Liver (tissue), 8 donors: ENCODE measurements at regions not wholly inside any gene's neighbourhood (a gene's known extent, or its start where the extent isn't known, plus 50 kb on each side); places are given as distances from the start of the nearest gene placed in this dataset.

Experiments
- DNase-seq: peaks from one replicate; pipeline ENCODE4 v3.0.0-alpha.2; 2017; ENCODE audit warnings: low spot score
- H3K27ac ChIP-seq, 2 donors: one replicate each; pipeline ENCODE4 v1.7.0; 2013; ENCODE audit warnings: inconsistent platforms in 2 of 2, low read length in 2 of 2, control low read depth in 1 of 2, low read depth in 1 of 2, mild to moderate bottlenecking in 1 of 2
- H3K27me3 ChIP-seq, 4 donors: one replicate each; pipeline versions ENCODE4 v1.6.1 to v1.7.0; 2013; ENCODE audit warnings: low read length in 3 of 4, inconsistent platforms in 1 of 4, mild to moderate bottlenecking in 1 of 4, moderate library complexity in 1 of 4; ENCODE audit not compliant: control insufficient read depth in 4 of 4, insufficient read depth in 4 of 4
- H3K36me3 ChIP-seq, 4 donors: one replicate each; pipeline versions ENCODE4 v1.6.1 to v1.7.0; 2013; ENCODE audit warnings: low read length in 3 of 4, mild to moderate bottlenecking in 3 of 4, low read depth in 1 of 4, moderate library complexity in 1 of 4; ENCODE audit not compliant: control insufficient read depth in 4 of 4, insufficient read depth in 3 of 4
- H3K4me1 ChIP-seq, 4 donors: one replicate each; pipeline versions ENCODE4 v1.6.1 to v1.7.0; 2013; ENCODE audit warnings: low read length in 3 of 4, mild to moderate bottlenecking in 3 of 4, moderate library complexity in 1 of 4; ENCODE audit not compliant: control insufficient read depth in 4 of 4, insufficient read depth in 4 of 4
- H3K4me3 ChIP-seq, 3 donors: one replicate each; pipeline versions ENCODE4 v1.6.1 to v1.7.0; 2013; ENCODE audit warnings: low read length in 3 of 3, control low read depth in 1 of 3, low read depth in 1 of 3, mild to moderate bottlenecking in 1 of 3
- H3K9ac ChIP-seq, 2 donors: one replicate each; pipeline ENCODE4 v1.7.0; 2013; ENCODE audit warnings: low read length in 2 of 2, mild to moderate bottlenecking in 2 of 2, moderate library complexity in 2 of 2, control low read depth in 1 of 2, low read depth in 1 of 2
- H3K9me3 ChIP-seq, 4 donors: one replicate each; pipeline versions ENCODE4 v1.6.1 to v1.7.0; 2013; ENCODE audit warnings: low read length in 3 of 4; ENCODE audit not compliant: control insufficient read depth in 4 of 4
- ATF3 ChIP-seq: IDR thresholded peaks from 2 replicates; pipeline ENCODE4 v1.6.1; 2016; ENCODE audit warnings: antibody characterized with exemption
- CTCF ChIP-seq: fragments of 150-350 bp; IDR thresholded peaks from 2 replicates; pipeline ENCODE4 v1.5.1; 2017; ENCODE audit warnings: improper control_type of control experiment, low read depth, low read length; ENCODE audit not compliant: missing input control
- EGR1 ChIP-seq, 2 donors: IDR thresholded peaks; 2 replicates each; pipeline ENCODE4 v1.6.1; 2016 to 2018; ENCODE audit warnings: antibody characterized with exemption in 2 of 2, low read depth in 2 of 2
- FOXA1 ChIP-seq: IDR thresholded peaks from 2 replicates; pipeline ENCODE4 v1.6.1; 2016; ENCODE audit warnings: antibody characterized with exemption
- FOXA2 ChIP-seq: IDR thresholded peaks from 2 replicates; pipeline ENCODE4 v1.6.1; 2016; ENCODE audit warnings: antibody characterized with exemption
- GABPA ChIP-seq, 2 donors: IDR thresholded peaks in 1 of 2; conservative IDR thresholded peaks in 1 of 2; 2 replicates each; pipeline ENCODE4 v1.6.1; 2016; ENCODE audit warnings: antibody characterized with exemption in 2 of 2, mild to moderate bottlenecking in 1 of 2, moderate library complexity in 1 of 2
- HNF4A ChIP-seq, 2 donors: conservative IDR thresholded peaks; 2 replicates each; pipeline ENCODE4 v1.6.1; 2016; ENCODE audit warnings: antibody characterized with exemption in 2 of 2, mild to moderate bottlenecking in 2 of 2
- HNF4G ChIP-seq: IDR thresholded peaks from 2 replicates; pipeline ENCODE4 v1.6.1; 2016; ENCODE audit warnings: antibody characterized with exemption
- JUND ChIP-seq, 2 donors: IDR thresholded peaks; 2 replicates each; pipeline ENCODE4 v1.6.1; 2016; ENCODE audit warnings: antibody characterized with exemption in 2 of 2
- MAX ChIP-seq: IDR thresholded peaks from 2 replicates; pipeline ENCODE4 v1.6.1; 2016; ENCODE audit warnings: antibody characterized with exemption
- NR2F2 ChIP-seq: IDR thresholded peaks from 2 replicates; pipeline ENCODE4 v1.6.1; 2016; ENCODE audit warnings: antibody characterized with exemption
- RAD21 ChIP-seq, 2 donors: IDR thresholded peaks; 2 replicates each; pipeline ENCODE4 v1.6.1; 2016; ENCODE audit warnings: antibody characterized with exemption in 2 of 2, mild to moderate bottlenecking in 2 of 2
- REST ChIP-seq: IDR thresholded peaks from 2 replicates; pipeline ENCODE4 v1.6.1; 2016; ENCODE audit warnings: antibody characterized with exemption, mild to moderate bottlenecking
- RXRA ChIP-seq, 2 donors: IDR thresholded peaks; 2 replicates each; pipeline ENCODE4 v1.6.1; 2017 to 2018; ENCODE audit warnings: antibody characterized with exemption in 2 of 2, mild to moderate bottlenecking in 1 of 2
- SP1 ChIP-seq: IDR thresholded peaks from 2 replicates; pipeline ENCODE4 v1.6.1; 2018; ENCODE audit warnings: antibody characterized with exemption, mild to moderate bottlenecking
- TAF1 ChIP-seq: conservative IDR thresholded peaks from 2 replicates; pipeline ENCODE4 v1.6.1; 2016; ENCODE audit warnings: antibody characterized with exemption, mild to moderate bottlenecking
- YY1 ChIP-seq: IDR thresholded peaks from 2 replicates; pipeline ENCODE4 v1.6.1; 2016; ENCODE audit warnings: antibody characterized with exemption, mild to moderate bottlenecking
- ZBTB33 ChIP-seq: IDR thresholded peaks from 2 replicates; pipeline ENCODE4 v1.6.1; 2016; ENCODE audit warnings: antibody characterized with exemption
- WGBS: extraction: QIAGEN DNeasy Blood & Tissue Kit; methylation state at CpG from one replicate; pipeline ENCODE4 v1.1.7; 2013; 5-methylcytosine and 5-hydroxymethylcytosine counted together
- donor health status: healthy.
- donor health status: healthy.
- donor health status: healthy.
- donor health status: healthy.
- donor health status: healthy.

- Histone ChIP-seq H3K27ac (no peak overlapping the region), H3K4me1 (no peaks in the 10 kb centered on the region), H3K36me3 (no peaks in the 10 kb centered on the region), H3K4me3 (no peak overlapping the region), H3K27me3 (peaks cover 0 to 16% (median 0%) of the 10 kb centered on the region in 4 donors), H3K9me3 (no peaks in the 10 kb centered on the region), H3K9ac (no peak overlapping the region)
- no peak for DNase-seq
- TF ChIP-seq ATF3 (no peak), HNF4G (no peak), SP1 (no peak), FOXA1 (no peak), YY1 (no peak), EGR1 (IDR thresholded peaks at IDR 0.05; ENCODE audit: low read depth in 2 of 2) (no peak), FOXA2 (no peak), RXRA (IDR thresholded peaks at IDR 0.05) (no peak), TAF1 (no peak), MAX (no peak), ZBTB33 (no peak), GABPA (IDR thresholded peaks at IDR 0.05 in 1 of 2, conservative IDR thresholded peaks at IDR 0.05 in 1 of 2) (no peak), NR2F2 (no peak), RAD21 (IDR thresholded peaks at IDR 0.05) (no peak), CTCF (no peak), REST (no peak), HNF4A (conservative IDR thresholded peaks at IDR 0.05) (no peak), JUND (IDR thresholded peaks at IDR 0.05) (no peak)
- 83% methylated on average over 6 of the region's 6 CpGs for WGBS
Observed at GRCh38 chrX:134183665-134184064, 53.3 kb upstream of the CCDC160 start.
